HG03064 (cell line): ENCODE measurements at regions not wholly inside any gene's neighbourhood (a gene's known extent, or its start where the extent isn't known, plus 50 kb on each side); places are given as distances from the start of the nearest gene placed in this dataset.
"Not testable (repeated sequence)": the region's sequence is repeated elsewhere in the genome, so short reads cannot be mapped to it uniquely, and the experiment has no call there.

Experiments
- ATAC-seq: cut with Tn5 transposase; IDR thresholded peaks from one replicate; pipeline ENCODE4 v1.9.1; 2021; ENCODE audit warnings: low read depth; ENCODE audit not compliant: unreplicated experiment

DNA sequence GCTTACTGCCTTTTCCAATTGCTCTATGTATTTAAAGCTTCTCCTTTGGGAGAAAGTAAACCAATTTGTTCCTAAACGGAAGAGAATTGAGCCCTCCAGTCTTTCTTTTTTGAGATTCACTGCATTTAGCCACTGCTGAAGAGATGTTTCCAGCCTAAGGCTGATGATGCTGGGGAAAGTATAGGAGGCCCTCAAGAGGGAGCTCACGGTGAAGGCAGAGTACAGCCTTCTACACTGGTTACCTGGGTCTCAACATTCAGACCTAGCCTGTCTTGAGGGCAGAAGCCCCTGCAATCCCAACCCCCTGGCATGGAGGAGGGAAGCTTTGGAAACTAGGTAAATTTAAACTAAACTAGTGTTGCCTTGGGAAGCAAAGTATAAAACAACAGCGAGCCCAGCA lies 316.7 kb upstream of the TPK1 start:
- ATAC-seq, result no peak

- no peak for ATAC-seq
Observed at GRCh38 chr7:145151676-145152075, 315.8 kb upstream of the TPK1 start.

GRCh38 chr7:145147865-145148264 lies 312.0 kb upstream of the TPK1 start:
- no peak for ATAC-seq

- ATAC-seq, result no peak
Observed at GRCh38 chr7:145143685-145144084, 307.8 kb upstream of the TPK1 start.

DNA sequence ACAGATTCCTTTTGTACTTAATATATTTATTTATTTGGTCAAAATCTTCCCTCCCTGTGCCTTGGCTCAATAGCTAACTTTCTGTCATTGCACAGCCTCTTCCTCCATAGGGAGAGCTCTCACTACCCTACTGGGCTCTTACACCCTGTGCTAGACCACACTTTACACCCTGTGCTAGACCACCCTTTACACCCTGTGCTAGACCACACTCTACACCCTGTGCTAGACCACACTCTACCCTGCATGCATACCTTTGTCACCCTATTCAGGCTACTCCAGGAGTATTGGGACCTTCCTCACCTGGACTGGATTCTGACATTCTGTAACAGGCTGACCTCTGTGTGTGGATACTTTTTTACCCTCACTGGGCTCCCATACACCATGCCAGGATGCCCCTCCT lies 298.5 kb upstream of the TPK1 start:
- ATAC-seq, result no peak

DNA sequence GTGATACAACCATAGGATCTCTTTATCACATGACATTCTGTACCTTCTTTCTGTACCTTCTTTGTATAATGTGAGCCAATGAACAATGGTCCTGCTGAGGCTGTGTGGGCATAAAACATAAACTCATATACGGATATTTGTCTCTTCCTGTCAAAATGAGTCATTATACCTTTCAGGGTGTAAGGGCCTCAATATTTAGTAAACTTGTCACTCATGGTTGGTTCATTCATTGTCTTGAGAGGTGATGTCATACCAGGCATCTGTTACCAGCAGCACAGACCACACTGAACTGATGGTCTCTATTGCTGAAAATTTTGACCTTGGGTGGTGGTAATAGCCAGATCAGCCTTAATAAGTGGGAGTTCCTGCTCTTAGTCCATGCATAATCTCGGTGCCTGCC lies 287.6 kb upstream of the TPK1 start:
- no peak for ATAC-seq

DNA sequence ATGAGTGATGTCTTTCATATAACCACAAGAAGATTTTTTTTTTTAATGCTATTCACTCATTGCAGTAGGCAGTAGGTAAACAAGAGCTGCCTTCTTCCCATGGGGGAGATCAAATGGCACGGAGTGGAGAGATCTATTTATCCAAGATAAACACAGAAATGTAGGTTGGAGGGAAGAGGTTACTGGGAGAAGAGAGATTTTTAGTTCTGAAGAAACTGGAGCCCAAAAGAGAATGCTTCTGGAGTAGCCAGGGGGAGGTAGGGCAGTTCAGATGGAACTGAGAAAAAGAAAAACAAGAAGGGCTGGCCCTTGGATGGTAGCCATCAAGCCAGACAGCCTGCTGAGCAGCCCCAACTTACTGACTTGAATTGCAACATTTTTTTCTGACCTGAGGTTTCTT lies 270.1 kb upstream of the TPK1 start:
- no peak for ATAC-seq

DNA sequence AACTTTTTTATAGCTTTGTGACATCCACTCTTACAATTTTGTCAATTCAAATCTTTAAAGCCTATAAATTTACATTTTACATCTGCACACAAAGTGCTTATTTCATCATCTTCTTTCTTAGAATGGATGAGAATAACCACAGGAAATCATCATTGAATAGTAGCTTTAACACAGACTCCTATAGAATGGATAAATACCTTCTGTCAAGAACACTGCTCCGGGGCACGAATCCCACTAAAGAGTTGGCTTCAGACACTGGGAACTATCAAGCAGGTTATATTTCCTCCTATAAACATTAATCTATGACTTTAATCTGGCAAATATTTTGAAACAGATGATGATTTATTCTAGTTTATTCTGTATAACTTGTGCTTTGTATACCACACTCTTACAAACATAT lies 269.7 kb upstream of the TPK1 start:
- ATAC-seq, result no peak

DNA sequence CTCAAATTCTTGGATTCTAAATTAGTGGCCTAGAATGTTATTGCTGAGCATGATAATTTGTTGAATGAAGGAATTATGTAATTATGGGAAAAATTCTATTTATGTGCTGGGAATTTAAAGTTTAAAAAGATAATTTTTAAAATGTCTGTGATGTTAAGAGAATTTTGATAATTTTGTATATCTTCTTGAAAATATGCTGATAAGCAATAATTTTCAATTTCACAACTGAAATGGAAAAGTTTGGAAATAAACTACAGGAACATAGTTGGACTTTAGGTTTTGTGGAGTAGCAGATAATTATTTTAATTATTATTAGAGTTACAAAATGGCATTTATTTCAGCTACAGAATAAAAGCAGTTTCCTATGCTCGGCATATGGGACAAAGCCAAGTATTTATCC lies 268.5 kb upstream of the TPK1 start:
- ATAC-seq, result no peak

GRCh38 chr7:145102199-145102598 lies 266.3 kb upstream of the TPK1 start:
- ATAC-seq, result not testable (repeated sequence)

DNA sequence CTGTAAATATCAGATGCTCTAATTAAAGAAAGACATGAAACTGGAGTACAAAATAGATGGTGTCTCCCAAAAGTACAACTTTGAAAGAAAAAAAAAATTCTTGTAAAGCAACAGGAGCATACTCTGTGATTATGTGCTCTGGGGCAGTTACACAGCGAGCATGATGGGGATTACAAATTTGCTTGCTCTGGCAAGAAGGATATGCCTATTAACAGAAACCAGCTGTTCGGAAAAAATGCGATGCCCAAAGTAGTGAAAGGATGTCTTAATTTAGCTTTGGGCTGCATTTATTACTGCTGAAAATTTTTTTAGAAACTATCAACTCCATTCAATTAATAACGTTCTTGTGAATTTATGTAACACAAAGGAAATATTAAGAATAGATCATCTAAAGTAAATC lies 256.9 kb upstream of the TPK1 start:
- ATAC-seq, result no peak

- ATAC-seq, result no peak
Observed at GRCh38 chr7:145088111-145088745, 252.4 kb upstream of the TPK1 start.

- no peak for ATAC-seq
Observed at GRCh38 chr7:145082366-145083161, 246.7 kb upstream of the TPK1 start.

GRCh38 chr7:145065473-145065872 lies 229.6 kb upstream of the TPK1 start:
- no peak for ATAC-seq

- ATAC-seq, result no peak
Observed at GRCh38 chr7:145064114-145064513, 228.3 kb upstream of the TPK1 start.

GRCh38 chr7:145053781-145054180 lies 217.9 kb upstream of the TPK1 start:
- ATAC-seq, result no peak

DNA sequence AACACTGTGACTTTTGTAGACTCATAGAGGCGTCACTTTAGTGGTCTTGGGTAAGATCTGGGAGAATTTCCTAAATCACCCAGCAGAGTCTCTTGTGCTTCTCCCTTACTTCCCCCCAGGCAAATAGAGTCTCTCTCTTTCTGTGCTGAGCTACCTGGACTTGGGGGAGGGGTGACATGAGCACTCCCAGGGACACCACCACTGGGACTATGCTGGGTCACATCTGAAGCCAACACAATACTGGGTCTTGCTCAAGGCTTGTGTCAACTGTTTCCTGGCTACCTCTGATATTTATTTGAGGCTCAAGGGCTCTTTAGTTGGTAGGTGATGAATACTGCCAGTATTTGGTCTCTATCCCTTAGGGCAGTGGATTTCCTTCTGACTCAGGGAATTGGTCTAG lies 214.6 kb upstream of the TPK1 start:
- ATAC-seq, result no peak

DNA sequence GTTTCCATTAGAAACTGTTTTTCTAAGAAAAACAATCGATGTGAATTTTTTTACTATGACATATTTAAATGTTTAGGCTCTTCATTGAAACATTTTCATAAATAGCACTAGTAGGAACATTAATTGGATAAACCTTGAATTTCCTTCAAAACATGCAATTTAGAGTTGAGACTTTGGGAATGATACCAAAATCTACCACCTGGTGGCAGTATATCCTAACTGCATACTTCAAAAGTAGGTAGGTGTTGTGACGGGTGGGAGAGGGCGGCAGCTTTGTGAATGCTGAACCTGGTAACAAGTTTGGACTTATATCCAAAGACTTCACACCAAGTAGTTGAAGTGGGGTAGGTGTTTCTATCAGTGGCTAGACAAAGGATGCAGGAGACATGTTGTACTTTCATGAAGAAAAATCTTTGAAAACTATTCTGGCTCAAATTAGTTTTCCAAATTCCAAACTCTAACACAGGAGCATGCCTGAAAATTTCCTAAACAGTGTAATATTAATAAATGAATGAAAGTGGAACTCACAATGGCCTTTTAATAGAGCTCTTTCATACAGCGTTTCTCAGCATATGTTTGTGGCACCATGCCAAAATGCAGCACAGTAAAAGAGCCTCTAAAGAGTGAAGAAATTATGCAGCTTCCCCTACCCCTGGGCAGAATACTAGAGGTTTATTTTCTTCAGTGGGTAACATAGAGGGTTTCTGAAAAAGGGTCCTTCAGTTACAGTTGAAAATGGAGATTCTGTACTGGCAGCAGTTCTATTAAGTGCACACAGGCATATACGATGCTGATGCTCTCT lies 201.0 kb upstream of the TPK1 start:
- peak; percentile 72 for ATAC-seq

DNA sequence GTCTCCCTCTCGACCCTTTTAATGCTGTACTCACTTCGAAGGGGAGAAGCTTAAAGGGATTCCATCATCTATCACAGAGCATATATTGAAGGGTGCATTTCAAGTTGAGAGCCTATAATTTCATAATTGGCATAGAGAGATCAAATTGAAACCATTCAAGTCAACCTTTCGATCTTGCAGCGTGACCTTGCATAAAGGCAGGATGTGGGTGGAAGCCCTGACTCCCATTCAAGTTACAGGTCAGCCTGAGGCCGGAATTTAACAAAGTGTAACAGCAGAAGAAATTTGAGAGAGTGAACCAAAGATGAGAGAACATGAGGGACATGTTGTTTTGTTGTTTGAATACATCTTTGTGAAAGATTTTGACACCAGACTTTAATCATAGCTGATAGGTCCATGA lies 195.3 kb upstream of the TPK1 start:
- no peak for ATAC-seq

DNA sequence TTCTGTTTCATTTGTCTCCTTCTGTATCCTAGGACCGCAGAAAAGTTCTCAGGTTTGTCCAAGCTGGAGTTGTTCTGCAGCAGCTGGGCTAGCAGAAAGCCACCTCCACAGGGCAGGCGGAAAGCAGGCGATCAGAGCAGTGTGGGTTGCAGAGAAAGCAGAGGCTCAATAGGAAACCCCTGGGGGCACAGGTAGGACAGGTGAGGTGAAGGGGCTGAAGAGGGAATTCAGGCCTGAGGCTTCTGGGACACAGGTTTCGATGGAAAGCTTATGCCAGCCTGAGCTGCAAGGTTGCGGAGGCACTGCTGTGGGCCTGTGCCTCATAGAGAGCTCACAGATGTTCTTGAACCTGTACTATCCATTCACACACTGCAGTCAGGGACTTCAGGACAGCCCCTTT lies 194.9 kb upstream of the TPK1 start:
- no peak for ATAC-seq

DNA sequence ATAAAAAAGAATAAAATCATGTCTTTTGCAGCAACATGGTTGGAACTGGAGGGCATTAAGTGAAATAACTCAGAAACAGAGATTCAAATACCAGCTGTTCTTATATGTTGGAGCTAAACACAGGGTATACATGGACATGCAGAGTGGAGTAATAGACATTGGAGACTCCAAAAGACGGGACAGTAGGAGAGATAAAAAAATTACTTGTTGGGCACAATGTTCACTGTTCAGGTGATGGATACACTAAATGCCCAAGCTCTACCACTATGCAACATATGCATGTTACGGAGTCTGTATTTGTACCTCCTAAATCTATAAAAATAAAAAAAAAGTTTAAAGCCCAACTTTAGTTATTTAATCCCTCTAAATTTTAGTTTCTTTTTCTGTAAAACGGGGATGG lies 184.6 kb upstream of the TPK1 start:
- no peak for ATAC-seq

DNA sequence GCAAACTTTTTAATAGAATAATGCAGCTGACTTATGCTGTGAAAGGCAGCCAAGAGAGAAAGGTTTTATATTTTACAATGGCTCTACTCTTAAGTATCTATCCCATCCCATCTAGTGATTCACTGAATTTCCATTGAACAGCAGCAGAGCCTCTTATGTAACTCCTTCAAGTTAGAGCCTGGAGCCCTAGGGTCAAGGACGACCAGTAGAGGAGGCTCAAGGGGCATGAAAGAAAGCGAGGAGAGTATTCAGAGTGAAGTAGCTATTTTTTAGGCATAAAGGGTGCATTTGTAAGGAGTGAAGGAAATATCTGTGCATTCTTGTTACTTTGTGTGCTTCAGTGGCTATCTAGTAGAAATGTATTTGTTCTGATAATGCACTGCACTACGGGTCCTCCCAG lies 180.2 kb upstream of the TPK1 start:
- ATAC-seq, result no peak
